H9 (cell line): ENCODE measurements at regions not wholly inside any gene's neighbourhood (a gene's known extent, or its start where the extent isn't known, plus 50 kb on each side); places are given as distances from the start of the nearest gene placed in this dataset.

Source experiments
- DNase-seq: peaks from one replicate; pipeline ENCODE4 v3.0.0-alpha.2; 2017
- H2AFZ ChIP-seq: one replicate; pipeline ENCODE4 v1.6.1; 2013; ENCODE audit warnings: mild to moderate bottlenecking, low read length, control low read depth, moderate library complexity
- H2AK5ac ChIP-seq: 2 replicates; pipeline ENCODE4 v1.6.1; 2013; ENCODE audit warnings: low read length, control low read depth, mixed read lengths; ENCODE audit not compliant: insufficient read length
- H2BK120ac ChIP-seq: one replicate; pipeline ENCODE4 v1.6.1; 2013; ENCODE audit warnings: low read depth, mild to moderate bottlenecking, low read length, control low read depth, inconsistent platforms; ENCODE audit not compliant: poor library complexity, severe bottlenecking
- H2BK12ac ChIP-seq: 2 replicates; pipeline ENCODE4 v1.6.1; 2013; ENCODE audit warnings: low read length, control low read depth, mixed read lengths, low read depth; ENCODE audit not compliant: insufficient read length
- H2BK15ac ChIP-seq: 2 replicates; pipeline ENCODE4 v1.6.1; 2013; ENCODE audit warnings: low read depth, low read length, control low read depth
- H2BK20ac ChIP-seq: one replicate; pipeline ENCODE4 v1.6.1; 2013; ENCODE audit warnings: low read depth, mild to moderate bottlenecking, low read length, control low read depth, inconsistent platforms; ENCODE audit not compliant: poor library complexity, severe bottlenecking
- H2BK5ac ChIP-seq: 2 replicates; pipeline ENCODE4 v1.6.1; 2013; ENCODE audit warnings: low read length, control low read depth, mixed read lengths; ENCODE audit not compliant: insufficient read length
- H3K14ac ChIP-seq: 2 replicates; pipeline ENCODE4 v1.6.1; 2013; ENCODE audit warnings: low read length, control low read depth; ENCODE audit not compliant: insufficient read depth
- H3K18ac ChIP-seq: 2 replicates; pipeline ENCODE4 v1.6.1; 2013; ENCODE audit warnings: low read depth, mild to moderate bottlenecking, mixed read lengths, low read length, control low read depth; ENCODE audit not compliant: insufficient read length
- H3K23ac ChIP-seq: 2 replicates; pipeline ENCODE4 v1.6.1; 2013; ENCODE audit warnings: low read length, control low read depth, mixed read lengths, low read depth; ENCODE audit not compliant: insufficient read length
- H3K23me2 ChIP-seq: 2 replicates; pipeline ENCODE4 v1.6.1; 2013; ENCODE audit warnings: low read depth, mild to moderate bottlenecking, mixed read lengths, low read length, control low read depth; ENCODE audit not compliant: insufficient read length, poor library complexity, severe bottlenecking
- H3K27ac ChIP-seq: 2 replicates; pipeline ENCODE4 v1.5.1; 2013; ENCODE audit warnings: low read length, control low read depth, mixed read lengths, low read depth; ENCODE audit not compliant: insufficient read length
- H3K27me3 ChIP-seq: 2 replicates; pipeline ENCODE4 v1.6.1; 2013; ENCODE audit warnings: low read length, control low read depth, inconsistent platforms; ENCODE audit not compliant: insufficient read depth
- H3K4ac ChIP-seq: 2 replicates; pipeline ENCODE4 v1.6.1; 2013; ENCODE audit warnings: low read depth, mild to moderate bottlenecking, control low read depth, inconsistent platforms, low read length, moderate library complexity
- H3K4me1 ChIP-seq: 2 replicates; pipeline ENCODE4 v1.6.1; 2013; ENCODE audit warnings: low read length, control low read depth, inconsistent platforms; ENCODE audit not compliant: insufficient read depth
- H3K4me2 ChIP-seq: 2 replicates; pipeline ENCODE4 v1.6.1; 2013; ENCODE audit warnings: low read length, control low read depth, mixed read lengths; ENCODE audit not compliant: insufficient read length, insufficient read depth
- H3K56ac ChIP-seq: 2 replicates; pipeline ENCODE4 v1.6.1; 2013; ENCODE audit warnings: low read depth, mild to moderate bottlenecking, mixed read lengths, low read length, control low read depth; ENCODE audit not compliant: insufficient read length
- H3K79me1 ChIP-seq: 2 replicates; pipeline ENCODE4 v1.6.1; 2013; ENCODE audit warnings: low read depth, mild to moderate bottlenecking, moderate library complexity, low read length, control low read depth, inconsistent platforms; ENCODE audit not compliant: insufficient read depth, poor library complexity, severe bottlenecking
- H3K79me2 ChIP-seq: 2 replicates; pipeline ENCODE4 v1.6.1; 2013; ENCODE audit warnings: low read length, control low read depth, inconsistent platforms; ENCODE audit not compliant: insufficient read depth
- H3K9ac ChIP-seq: 2 replicates; pipeline ENCODE4 v1.6.1; 2013; ENCODE audit warnings: low read length, control low read depth, mixed read lengths; ENCODE audit not compliant: insufficient read length; ENCODE audit errors: extremely low read depth
- H3K9me3 ChIP-seq: one replicate; pipeline ENCODE4 v1.6.1; 2013; ENCODE audit warnings: low read depth, low read length, inconsistent platforms; ENCODE audit not compliant: control insufficient read depth
- H3T11ph ChIP-seq: one replicate; pipeline ENCODE4 v1.6.1; 2013; ENCODE audit warnings: mild to moderate bottlenecking, low read length, control low read depth, inconsistent platforms
- H4K20me1 ChIP-seq: one replicate; pipeline ENCODE4 v1.6.1; 2013; ENCODE audit not compliant: control insufficient read depth, insufficient read length, insufficient read depth
- H4K5ac ChIP-seq: 2 replicates; pipeline ENCODE4 v1.6.1; 2013; ENCODE audit warnings: low read depth, mild to moderate bottlenecking, mixed read lengths, low read length, control low read depth; ENCODE audit not compliant: insufficient read length
- H4K8ac ChIP-seq: replicated peaks from 2 replicates; pipeline ENCODE4 v1.6.1; 2013; ENCODE audit warnings: low read length, control low read depth, mixed read lengths, low read depth; ENCODE audit not compliant: insufficient read length
- H4K91ac ChIP-seq: 2 replicates; pipeline ENCODE4 v1.6.1; 2013; ENCODE audit warnings: low read depth, mild to moderate bottlenecking, moderate library complexity, mixed read lengths, low read length, control low read depth; ENCODE audit not compliant: insufficient read length
- H3K27ac Mint-ChIP-seq, 3 experiments: 2 replicates in 2 of 3; 3 replicates in 1 of 3; pipeline ENCODE4 v1.8.0; 2020 to 2021; ENCODE audit warnings: mixed read lengths in 3 of 3, mild to moderate bottlenecking in 1 of 3, moderate library complexity in 1 of 3
- H3K27me3 Mint-ChIP-seq: 2 replicates; pipeline ENCODE4 v1.8.0; 2021; ENCODE audit warnings: low read depth, mild to moderate bottlenecking, moderate library complexity, mixed read lengths
- H3K36me3 Mint-ChIP-seq, 3 experiments: 2 replicates in 2 of 3; 3 replicates in 1 of 3; pipeline ENCODE4 v1.8.0; 2020 to 2021; ENCODE audit warnings: low read depth in 3 of 3, mixed read lengths in 3 of 3; ENCODE audit not compliant: insufficient read depth in 1 of 3
- H3K4me1 Mint-ChIP-seq, 2 experiments: 2 replicates each; pipeline ENCODE4 v1.8.0; 2020; ENCODE audit warnings: mixed read lengths in 2 of 2
- H3K4me3 Mint-ChIP-seq, 2 experiments: 2 replicates in 1 of 2; 3 replicates in 1 of 2; pipeline ENCODE4 v1.8.0; 2020 to 2021; ENCODE audit warnings: mild to moderate bottlenecking in 2 of 2, mixed read lengths in 2 of 2, moderate library complexity in 1 of 2
- H3K9me3 Mint-ChIP-seq, 2 experiments: 2 replicates in 1 of 2; 3 replicates in 1 of 2; pipeline ENCODE4 v1.8.0; 2020; ENCODE audit warnings: mild to moderate bottlenecking in 2 of 2, mixed read lengths in 2 of 2, moderate library complexity in 1 of 2
- CTCF ChIP-seq: fragments of 200-600 bp; sonication (generic); conservative IDR thresholded peaks from 3 replicates; pipeline ENCODE4 v1.8.0; 2021; ENCODE audit warnings: antibody characterized with exemption, mild to moderate bottlenecking
- WGBS: extraction: QIAGEN DNeasy Blood & Tissue Kit; methylation state at CpG from one replicate; pipeline ENCODE4 v1.1.7; 2013; ENCODE audit warnings: missing lambda C conversion rate, low lambda C conversion rate, mixed read lengths; ENCODE audit not compliant: insufficient read length; ENCODE audit errors: extremely low coverage; 5-methylcytosine and 5-hydroxymethylcytosine counted together

GRCh38 chr12:131618701-131619100, 92.2 kb upstream of the SFSWAP start:
- H2AFZ ChIP-seq: no peak overlapping the region
- H3K4me1 Mint-ChIP-seq: peaks cover 26 to 42% of the 10 kb centered on the region in 2 experiments
- DNase-seq: no peak
- no peak overlapping the region for H3K4me3 Mint-ChIP-seq
- H3K9me3 Mint-ChIP-seq: no peaks in the 10 kb centered on the region
- no peak overlapping the region for H4K91ac ChIP-seq
- no peaks in the 10 kb centered on the region for H4K20me1 ChIP-seq
- no peaks in the 10 kb centered on the region for H3K79me1 ChIP-seq
- H3T11ph ChIP-seq: no peak overlapping the region
- no peak overlapping the region for H2BK20ac ChIP-seq
- no peak overlapping the region for H2BK12ac ChIP-seq
- no peaks in the 10 kb centered on the region for H3K79me2 ChIP-seq
- no peak overlapping the region for H3K27ac ChIP-seq
- H3K4me1 ChIP-seq: peaks cover 12% of the 10 kb centered on the region; the same call in 1 of the 2 replicates
- H2BK120ac ChIP-seq: no peak overlapping the region
- H2BK15ac ChIP-seq: no peak overlapping the region
- no peak overlapping the region for H3K4ac ChIP-seq
- no peak overlapping the region for H4K5ac ChIP-seq
- H3K23ac ChIP-seq: no peak overlapping the region
- TF ChIP-seq CTCF: no peak
- H3K27me3 ChIP-seq: no peaks in the 10 kb centered on the region
- no peak overlapping the region for H3K14ac ChIP-seq
- H4K8ac ChIP-seq: no peak overlapping the region
- no peaks in the 10 kb centered on the region for H3K23me2 ChIP-seq
- H3K4me2 ChIP-seq: no peak overlapping the region
- WGBS: no CpG with 5 or more reads among the region's 6 CpGs
- peaks cover 12% of the 10 kb centered on the region for H3K27me3 Mint-ChIP-seq
- no peak overlapping the region for H3K27ac Mint-ChIP-seq
- no peak overlapping the region for H2AK5ac ChIP-seq
- no peak overlapping the region for H3K9ac ChIP-seq
- no peak overlapping the region for H3K18ac ChIP-seq
- H2BK5ac ChIP-seq: no peak overlapping the region
- H3K56ac ChIP-seq: no peak overlapping the region
- no peaks in the 10 kb centered on the region for H3K36me3 Mint-ChIP-seq
- no peaks in the 10 kb centered on the region for H3K9me3 ChIP-seq
